GM18511 (cell line): ENCODE measurements at regions not wholly inside any gene's neighbourhood (a gene's known extent, or its start where the extent isn't known, plus 50 kb on each side); places are given as distances from the start of the nearest gene placed in this dataset.
"Not testable (repeated sequence)": the region's sequence is repeated elsewhere in the genome, so short reads cannot be mapped to it uniquely, and the experiment has no call there.

Experiments
- ATAC-seq: cut with Tn5 transposase; IDR thresholded peaks from one replicate; pipeline ENCODE4 v1.9.1; 2021; ENCODE audit warnings: mild to moderate bottlenecking, moderate library complexity; ENCODE audit not compliant: unreplicated experiment

DNA sequence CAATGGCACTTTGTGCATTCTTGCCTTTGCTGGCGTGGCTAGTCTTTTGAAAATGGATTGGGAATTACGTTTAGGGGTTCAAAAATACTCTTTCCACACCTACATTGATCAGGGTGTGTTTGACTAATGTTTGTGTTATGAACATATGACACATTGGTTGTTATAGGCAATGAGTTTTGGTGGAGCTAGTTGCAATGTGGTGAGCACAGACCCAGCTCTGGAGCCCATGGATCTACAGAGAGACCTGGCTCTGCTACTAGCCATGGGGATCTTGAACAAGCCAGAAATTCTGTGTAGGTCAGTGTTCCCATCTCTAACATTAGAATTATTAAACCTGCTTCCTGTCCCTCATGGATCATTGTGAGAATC, 222.4 kb upstream of the UBL3 start:
- ATAC-seq = no peak

DNA sequence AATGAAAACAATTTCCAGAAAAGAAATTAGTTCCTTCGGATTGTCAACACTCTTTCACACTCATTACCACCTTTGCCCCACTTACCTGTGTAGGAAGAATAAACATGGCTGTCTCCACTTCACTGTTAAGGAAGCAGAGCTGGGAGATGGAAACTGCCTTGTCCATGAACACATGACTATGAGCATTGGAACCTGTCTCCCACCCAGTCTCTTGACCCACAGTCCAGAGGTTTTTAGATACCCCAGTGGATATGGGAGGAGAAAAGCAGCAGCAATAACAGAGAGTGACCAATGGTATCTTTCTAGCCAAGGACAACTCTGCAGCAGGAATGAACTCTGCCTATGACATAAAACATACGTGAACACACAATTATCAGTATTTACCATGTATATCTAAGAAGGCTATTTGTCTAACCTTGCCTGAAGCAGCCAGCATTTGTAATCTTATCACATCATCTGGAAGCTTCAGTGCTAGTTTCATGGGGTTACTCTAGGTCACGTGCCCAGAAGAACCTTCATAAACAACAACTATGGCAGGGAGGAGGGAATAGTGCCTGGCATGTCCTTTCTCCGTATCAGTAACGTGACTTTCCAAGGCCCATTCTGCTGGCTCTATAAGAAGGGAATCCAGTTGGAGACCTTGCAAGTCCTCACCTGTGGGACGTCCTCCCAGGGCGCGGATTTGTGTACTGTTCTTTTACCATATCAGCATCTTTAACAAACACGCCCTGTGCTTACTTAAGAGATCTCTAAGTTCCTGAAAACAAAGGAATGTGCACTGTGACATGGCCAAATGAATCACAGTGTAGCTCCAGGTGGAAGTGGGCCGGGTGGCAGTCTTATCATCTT, 221.8 kb upstream of the UBL3 start:
- no peak for ATAC-seq

- ATAC-seq = no peak
Measured at GRCh38 chr13:30065181-30065580, 214.8 kb upstream of the UBL3 start.

DNA sequence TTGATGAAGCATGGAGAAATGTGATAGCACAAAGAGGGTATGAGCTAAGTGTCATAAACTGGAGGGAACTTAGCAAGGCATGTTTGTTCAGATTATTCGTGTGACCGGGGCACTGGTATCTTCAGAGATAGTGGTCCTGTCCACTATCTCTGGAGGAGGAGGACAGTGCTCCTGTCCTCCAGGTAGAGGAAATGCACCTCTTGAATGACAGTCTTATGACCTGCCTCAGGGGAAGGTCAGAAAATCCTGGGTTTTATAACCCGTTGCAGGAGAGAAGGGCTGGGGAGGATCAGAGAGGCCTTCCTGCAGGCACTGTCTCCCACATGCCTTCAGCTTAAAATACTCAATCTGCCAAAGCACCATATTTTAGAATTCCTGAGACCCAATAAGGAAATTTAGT, 213.5 kb upstream of the UBL3 start:
- no peak for ATAC-seq

GRCh38 chr13:30061217-30061616, 210.8 kb upstream of the UBL3 start:
- no peak for ATAC-seq

DNA sequence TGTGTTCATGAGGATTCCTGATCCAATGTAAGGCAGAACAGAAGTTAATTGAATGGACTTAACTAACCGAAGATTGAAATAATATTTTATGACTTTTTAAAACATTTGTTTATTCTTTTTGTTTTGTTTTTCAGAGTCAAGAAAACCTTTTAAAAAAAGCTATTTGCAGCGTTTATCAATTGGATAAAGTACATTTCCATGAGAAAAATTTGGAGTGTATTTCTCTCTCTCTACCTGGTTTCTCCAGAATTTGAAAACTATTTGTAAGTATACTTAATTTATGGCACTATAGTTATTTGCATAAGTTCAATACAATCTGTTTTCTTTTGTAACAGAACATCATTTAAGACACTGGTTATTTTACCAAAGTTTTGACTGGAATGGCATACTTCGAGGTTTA, 208.0 kb upstream of the UBL3 start:
- ATAC-seq = no peak

GRCh38 chr13:30054546-30054945, 204.1 kb upstream of the UBL3 start:
- not testable (repeated sequence) for ATAC-seq

DNA sequence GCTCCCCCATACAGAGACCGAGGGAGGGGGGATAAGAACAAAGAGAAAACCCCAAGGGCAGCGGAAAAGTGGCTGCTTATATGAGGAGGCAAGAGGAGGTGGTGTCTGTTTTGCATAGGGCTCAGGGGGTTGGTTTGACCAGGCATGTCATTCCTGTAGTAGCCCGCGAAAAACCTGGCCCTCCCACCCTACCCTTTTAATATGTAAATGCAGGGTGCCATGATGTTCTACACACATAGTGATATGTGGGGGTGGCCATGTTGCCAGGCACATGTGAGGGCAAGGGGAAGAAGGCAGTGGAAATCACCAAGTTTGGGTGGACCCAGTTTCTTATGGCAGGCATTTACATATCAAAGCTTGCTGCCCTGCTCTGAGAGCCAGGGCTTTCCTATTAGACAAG, 203.5 kb upstream of the UBL3 start:
- ATAC-seq = no peak

GRCh38 chr13:30052120-30052519, 201.7 kb upstream of the UBL3 start:
- no peak for ATAC-seq

DNA sequence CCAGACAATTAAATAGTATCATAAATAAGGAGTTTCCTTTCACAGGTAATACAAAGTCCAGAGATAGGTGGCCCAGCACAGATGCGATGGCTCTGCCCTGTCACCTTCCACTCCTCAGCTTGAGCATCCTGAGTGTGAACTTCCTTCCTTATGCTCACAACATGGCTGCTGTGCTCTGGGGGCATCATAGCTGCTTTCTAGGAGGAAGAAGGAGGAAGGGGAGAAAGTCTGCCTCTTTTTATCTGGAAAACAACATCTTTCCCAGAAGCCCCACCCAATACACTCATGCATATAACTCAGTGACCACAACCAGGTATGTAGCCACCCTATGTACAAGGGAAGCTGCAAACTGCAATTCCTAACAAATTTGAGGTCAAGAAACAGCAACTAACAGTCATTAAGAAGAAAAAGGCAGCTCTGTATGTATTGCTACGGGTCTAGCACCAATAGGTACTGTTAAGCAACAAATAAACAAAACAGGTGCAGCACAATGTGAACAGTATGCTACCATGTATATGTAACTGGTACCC, 201.2 kb upstream of the UBL3 start:
- no peak for ATAC-seq

GRCh38 chr13:30049692-30050091, 199.3 kb upstream of the UBL3 start:
- no peak for ATAC-seq

GRCh38 chr13:30047154-30047874, 196.9 kb upstream of the UBL3 start:
- ATAC-seq = peak; percentile 68

- no peak for ATAC-seq
Measured at GRCh38 chr13:30045916-30046704, 195.7 kb upstream of the UBL3 start.

DNA sequence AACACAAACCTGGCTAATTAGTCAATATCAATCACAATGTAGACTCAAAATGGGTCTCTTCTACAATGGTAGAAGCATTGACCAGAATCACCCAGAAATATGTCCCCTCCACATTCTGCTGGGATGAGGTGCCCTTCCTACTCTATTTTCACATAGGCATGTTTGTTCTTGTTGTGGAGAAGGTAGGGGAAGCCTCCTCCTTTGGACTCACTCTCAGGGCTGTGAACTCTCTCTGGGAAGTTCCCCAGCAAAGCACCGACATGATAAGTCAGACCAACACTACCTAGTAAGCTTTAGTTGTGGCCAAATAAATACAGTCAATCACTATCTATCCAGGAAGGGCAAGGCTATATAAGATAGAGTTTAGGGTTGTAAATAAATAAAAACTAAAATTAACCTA, 194.5 kb upstream of the UBL3 start:
- no peak for ATAC-seq

GRCh38 chr13:30043631-30043925, 193.2 kb upstream of the UBL3 start:
- no peak for ATAC-seq

- no peak for ATAC-seq
Measured at GRCh38 chr13:30042891-30043630, 192.6 kb upstream of the UBL3 start.

DNA sequence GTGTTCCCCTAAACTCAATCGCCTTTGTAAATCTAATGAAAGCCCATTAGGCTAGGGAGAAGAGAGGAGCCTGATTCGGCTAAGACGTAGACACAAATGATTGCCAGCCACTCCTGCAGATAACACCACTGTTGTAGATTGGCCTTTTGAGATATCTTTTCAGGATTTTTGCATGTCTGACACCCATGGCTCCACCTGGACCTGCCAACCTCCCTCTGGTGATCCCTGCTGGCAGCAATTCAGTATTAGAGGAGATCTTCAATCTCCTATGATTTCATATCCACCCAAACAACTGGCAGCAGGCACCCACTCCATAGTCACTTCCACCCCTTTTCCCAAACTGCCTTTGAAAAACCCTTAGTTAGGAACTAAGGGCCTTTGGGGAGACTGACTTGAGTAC, 191.9 kb upstream of the UBL3 start:
- ATAC-seq = no peak

GRCh38 chr13:30039511-30039911, 189.1 kb upstream of the UBL3 start:
- ATAC-seq = no peak

DNA sequence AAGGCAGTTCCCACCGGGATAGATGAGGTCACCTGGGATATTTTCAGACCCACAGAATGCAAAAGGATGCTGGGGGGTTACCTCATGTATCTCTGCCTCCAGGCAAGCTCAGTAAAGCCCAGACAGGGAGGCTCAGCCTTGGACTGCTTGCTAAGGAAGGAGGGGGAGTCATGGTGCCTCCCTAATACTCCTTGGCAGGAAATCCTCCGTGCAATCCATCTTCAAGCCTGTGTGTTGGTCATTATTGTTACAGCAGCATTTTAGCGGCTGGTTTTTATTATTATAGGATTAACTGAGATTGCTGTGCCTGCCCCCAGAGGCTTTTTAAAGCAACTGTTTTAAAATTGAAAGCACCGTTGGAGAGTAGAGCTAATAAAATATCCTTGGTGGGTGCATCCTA, 188.5 kb upstream of the UBL3 start:
- ATAC-seq = no peak

DNA sequence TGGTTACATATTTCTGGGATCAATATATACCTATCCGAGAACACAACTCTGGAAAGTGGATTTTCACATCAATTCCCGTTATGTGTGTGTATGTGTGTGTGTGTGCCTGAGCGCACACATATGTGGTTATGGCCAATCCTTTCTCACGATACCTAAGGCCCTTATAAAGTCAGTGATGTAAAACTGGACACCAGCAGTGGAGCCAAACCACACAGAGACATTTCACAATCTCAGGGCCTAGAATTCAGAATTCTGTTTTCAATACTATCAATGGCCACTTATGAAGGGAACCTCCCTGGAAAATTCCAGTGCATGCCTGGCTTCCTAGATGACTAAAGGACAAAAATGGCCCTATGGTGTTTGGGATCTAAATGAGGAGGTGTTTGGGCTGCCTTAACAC, 187.3 kb upstream of the UBL3 start:
- no peak for ATAC-seq

GRCh38 chr13:30037306-30037705, 186.9 kb upstream of the UBL3 start:
- no peak for ATAC-seq
